IMR-90 (cell line): ENCODE measurements at regions not wholly inside any gene's neighbourhood (a gene's known extent, or its start where the extent isn't known, plus 50 kb on each side); places are given as distances from the start of the nearest gene placed in this dataset.

Source experiments
- ATAC-seq: fragments of 200-7000 bp; cut with Tn5 transposase; 2 replicates; pipeline ENCODE4 v1.9.1; 2020; ENCODE audit warnings: low read depth, mild to moderate bottlenecking, moderate library complexity
- BruUV-seq: library from RNA; stranded (reverse); fragments of 400-500 nt; replicated peaks from 2 replicates; lab custom pipeline; 2021; lab: Mats Ljungman, UMichigan
- CTCF ChIA-PET: fragments of 300-600 bp; formaldehyde crosslinking; extraction: SDS; loops from one replicate; lab custom pipeline; 2021; ENCODE audit warnings: antibody characterized with exemption; lab: Yijun Ruan, JAX
- POLR2A ChIA-PET: fragments of 300-600 bp; sonication (Branson Sonifier 250); formaldehyde crosslinking; loops from one replicate; lab custom pipeline; 2022; ENCODE audit warnings: antibody characterized with exemption; ENCODE audit not compliant: unreplicated experiment; lab: Charles Lee
- DNase-seq: peaks from one replicate; pipeline ENCODE4 v3.0.0; 2013
- H2AFZ ChIP-seq: replicated peaks from 2 replicates; pipeline ENCODE3; 2013; ENCODE audit warnings: low read length, mild to moderate bottlenecking; ENCODE audit not compliant: poor library complexity
- H2AK5ac ChIP-seq: 2 replicates; pipeline ENCODE4 v1.6.1; 2013; ENCODE audit warnings: low read depth, low read length, inconsistent platforms
- H2AK9ac ChIP-seq: replicated peaks from 2 replicates; pipeline ENCODE3; 2013; ENCODE audit warnings: mild to moderate bottlenecking, low read depth, low read length, moderate library complexity; ENCODE audit not compliant: poor library complexity
- H2BK120ac ChIP-seq: 2 replicates; pipeline ENCODE4 v1.6.1; 2013; ENCODE audit warnings: low read depth, low read length, inconsistent platforms
- H2BK15ac ChIP-seq: 3 replicates; pipeline ENCODE4 v1.6.1; 2013; ENCODE audit warnings: low read depth, low read length, inconsistent platforms
- H2BK20ac ChIP-seq: 2 replicates; pipeline ENCODE4 v1.6.1; 2013; ENCODE audit warnings: low read depth, mild to moderate bottlenecking, inconsistent platforms, low read length, moderate library complexity
- H2BK5ac ChIP-seq: 2 replicates; pipeline ENCODE4 v1.6.1; 2013; ENCODE audit warnings: mild to moderate bottlenecking, low read depth, low read length, inconsistent platforms; ENCODE audit not compliant: poor library complexity, severe bottlenecking
- H3K14ac ChIP-seq: replicated peaks from 2 replicates; pipeline ENCODE4 v1.6.1; 2013; ENCODE audit warnings: low read depth, low read length, inconsistent platforms
- H3K18ac ChIP-seq: 2 replicates; pipeline ENCODE4 v1.6.1; 2013; ENCODE audit warnings: low read depth, low read length, control low read depth
- H3K23ac ChIP-seq: 2 replicates; pipeline ENCODE4 v1.6.1; 2013; ENCODE audit warnings: low read depth, low read length, inconsistent platforms
- H3K27ac ChIP-seq: 2 replicates; pipeline ENCODE4 v1.5.1; 2013; ENCODE audit warnings: mild to moderate bottlenecking, control low read depth, low read length; ENCODE audit not compliant: insufficient read depth
- H3K27me3 ChIP-seq: 2 replicates; pipeline ENCODE4 v1.6.1; 2013; ENCODE audit warnings: low read length; ENCODE audit not compliant: control insufficient read depth, insufficient read depth
- H3K36me3 ChIP-seq: 2 replicates; pipeline ENCODE4 v1.6.1; 2013; ENCODE audit warnings: low read length, mixed read lengths; ENCODE audit not compliant: control insufficient read depth, insufficient read depth
- H3K4ac ChIP-seq: 2 replicates; pipeline ENCODE4 v1.6.1; 2013; ENCODE audit warnings: low read depth, low read length, inconsistent platforms
- H3K4me1 ChIP-seq: 2 replicates; pipeline ENCODE4 v1.6.1; 2013; ENCODE audit warnings: low read length, mixed read lengths; ENCODE audit not compliant: control insufficient read depth, insufficient read depth
- H3K4me2 ChIP-seq: 2 replicates; pipeline ENCODE4 v1.6.1; 2013; ENCODE audit warnings: low read depth, mild to moderate bottlenecking, control low read depth, low read length, moderate library complexity
- H3K4me3 ChIP-seq: 2 replicates; pipeline ENCODE4 v1.5.1; 2013; ENCODE audit warnings: low read depth, mild to moderate bottlenecking, control low read depth, low read length, moderate library complexity; ENCODE audit not compliant: insufficient read depth
- H3K56ac ChIP-seq: 2 replicates; pipeline ENCODE4 v1.6.1; 2013; ENCODE audit warnings: low read length, inconsistent platforms; ENCODE audit not compliant: insufficient read depth; ENCODE audit errors: extremely low read depth
- H3K79me1 ChIP-seq, 2 experiments: 2 replicates each; pipeline ENCODE4 v1.6.1; 2013; ENCODE audit warnings: low read length in 2 of 2, inconsistent platforms in 1 of 2, low read depth in 1 of 2
- H3K9ac ChIP-seq: 2 replicates; pipeline ENCODE4 v1.6.1; 2013; ENCODE audit warnings: low read depth, low read length, control low read depth
- H3K9me1 ChIP-seq: 2 replicates; pipeline ENCODE4 v1.6.1; 2013; ENCODE audit warnings: low read length, inconsistent platforms; ENCODE audit not compliant: insufficient read depth
- H3K9me3 ChIP-seq: 2 replicates; pipeline ENCODE4 v1.6.1; 2013; ENCODE audit warnings: low read length; ENCODE audit not compliant: control insufficient read depth, insufficient read depth
- H4K20me1 ChIP-seq: 2 replicates; pipeline ENCODE4 v1.6.1; 2013; ENCODE audit warnings: low read length, inconsistent platforms; ENCODE audit not compliant: insufficient read depth
- H4K5ac ChIP-seq: 2 replicates; pipeline ENCODE4 v1.6.1; 2013; ENCODE audit warnings: mild to moderate bottlenecking, low read depth, low read length, control low read depth
- H4K8ac ChIP-seq, 2 experiments: 2 replicates each; pipeline ENCODE4 v1.6.1; 2013; ENCODE audit warnings: low read depth in 2 of 2, low read length in 2 of 2, control low read depth in 1 of 2, inconsistent platforms in 1 of 2
- H4K91ac ChIP-seq: 2 replicates; pipeline ENCODE4 v1.6.1; 2013; ENCODE audit warnings: low read depth, low read length, inconsistent platforms; ENCODE audit not compliant: insufficient read depth
- BHLHE40 ChIP-seq: fragments of 150-350 bp; IDR thresholded peaks from 2 replicates; pipeline ENCODE4 v1.6.1; 2016; ENCODE audit warnings: mild to moderate bottlenecking, low read depth, low read length
- CEBPB ChIP-seq: IDR thresholded peaks from 2 replicates; pipeline ENCODE4 v1.6.1; 2012; ENCODE audit warnings: low read depth, low read length, improper control_type of control experiment
- MAFK ChIP-seq: IDR thresholded peaks from 2 replicates; pipeline ENCODE4 v1.6.1; 2012; ENCODE audit warnings: low read depth, low read length, improper control_type of control experiment
- MAZ ChIP-seq: IDR thresholded peaks from 2 replicates; pipeline ENCODE4 v1.6.1; 2012; ENCODE audit warnings: low read depth, mild to moderate bottlenecking, low read length, improper control_type of control experiment, moderate library complexity, borderline replicate concordance
- MXI1 ChIP-seq: IDR thresholded peaks from 2 replicates; pipeline ENCODE4 v1.6.1; 2012; ENCODE audit warnings: low read depth, mild to moderate bottlenecking, low read length, moderate library complexity, borderline replicate concordance
- NFE2L2 ChIP-seq: fragments of 150-350 bp; IDR thresholded peaks from 2 replicates; pipeline ENCODE4 v1.6.1; 2016; ENCODE audit warnings: low read depth, mild to moderate bottlenecking, low read length
- POLR2A ChIP-seq: IDR thresholded peaks from 2 replicates; pipeline ENCODE4 v1.6.1; 2012; ENCODE audit warnings: mild to moderate bottlenecking, low read depth, low read length
- RAD21 ChIP-seq: IDR thresholded peaks from 2 replicates; pipeline ENCODE4 v1.6.1; 2012; ENCODE audit warnings: low read length, improper control_type of control experiment
- RCOR1 ChIP-seq: IDR thresholded peaks from 2 replicates; pipeline ENCODE4 v1.6.1; 2012; ENCODE audit warnings: mild to moderate bottlenecking, low read length, improper control_type of control experiment; ENCODE audit not compliant: insufficient replicate concordance
- RFX5 ChIP-seq: IDR thresholded peaks from 2 replicates; pipeline ENCODE4 v1.8.0; 2012; ENCODE audit warnings: low read depth, mild to moderate bottlenecking, low read length, moderate library complexity
- SMC3 ChIP-seq: fragments of 150-350 bp; IDR thresholded peaks from 2 replicates; pipeline ENCODE4 v1.6.1; 2016; ENCODE audit warnings: low read depth, mild to moderate bottlenecking, antibody characterized with exemption, low read length, moderate library complexity
- WGBS, 2 experiments: methylation state at CpG; one replicate each; pipeline versions ENCODE4 v1.1.5 to v1.1.7; 2013; ENCODE audit warnings: missing lambda C conversion rate in 2 of 2; ENCODE audit not compliant: insufficient read length in 1 of 2; ENCODE audit errors: extremely low coverage in 2 of 2; 5-methylcytosine and 5-hydroxymethylcytosine counted together
- dilution Hi-C: fragments of 300-500 bp; cut with HindIII; formaldehyde crosslinking; loops from one replicate; pipeline ENCODE4 v1.14.3; 2018; ENCODE audit warnings: low sequenced_read_pairs; ENCODE audit not compliant: unreplicated experiment
- in situ Hi-C: fragments of 300-500 bp; cut with MboI; formaldehyde crosslinking; loops from 3 replicates; pipeline ENCODE4 v1.14.3; 2019; ENCODE audit warnings: low sequenced_read_pairs, inconsistent platforms, mixed read lengths
- intact Hi-C: fragments of 100-400 bp; cut with micrococcal nuclease; formaldehyde crosslinking; loops from 2 replicates; pipeline ENCODE4 v1.10.0; 2022
- TF ChIP-seq, protein P1 (sequence below): fragments of 150-350 bp; IDR thresholded peaks from 2 replicates; pipeline ENCODE4 v1.6.1; 2016; ENCODE audit warnings: low read depth, mild to moderate bottlenecking, low read length, moderate library complexity, borderline replicate concordance
- TF ChIP-seq, protein P2 (sequence below): fragments of 150-350 bp; IDR thresholded peaks from 2 replicates; pipeline ENCODE4 v1.6.1; 2017; ENCODE audit warnings: mild to moderate bottlenecking, antibody characterized with exemption, low read length, low read depth

DNA sequence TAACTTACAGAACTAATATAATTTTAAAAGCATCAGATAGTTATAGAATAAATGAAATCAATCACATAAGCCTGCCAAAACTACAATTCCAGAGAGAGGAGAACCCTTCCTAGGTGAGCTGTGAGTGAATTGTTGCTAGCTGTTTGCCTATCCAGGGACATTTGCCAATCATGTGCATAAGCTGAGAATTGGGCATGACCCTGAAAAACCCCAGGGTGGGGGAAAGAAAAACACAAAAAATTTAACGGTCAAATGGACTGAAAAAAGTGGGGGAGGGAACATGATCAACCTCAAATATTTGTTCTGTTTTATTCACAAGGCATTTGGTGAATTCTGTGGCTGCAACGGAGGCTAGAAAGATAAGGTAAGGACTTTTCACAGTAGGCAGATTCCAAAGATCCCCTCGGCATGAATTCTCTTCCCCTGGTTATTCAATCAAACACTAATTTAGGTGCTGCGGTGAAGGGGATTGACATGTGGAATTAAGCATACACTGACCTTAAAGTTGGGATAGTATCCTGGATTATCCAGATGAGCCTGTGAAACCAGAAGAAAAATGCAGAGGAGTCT lies 203.9 kb upstream of the RGPD4 start:
- H3K14ac ChIP-seq = no peak overlapping the region
- no peak overlapping the region for H3K4me3 ChIP-seq
- no peaks in the 10 kb centered on the region for H4K20me1 ChIP-seq
- no CpG with 5 or more reads among the region's 4 CpGs for WGBS, 2 experiments
- dilution Hi-C loops = no loop called here
- no peak overlapping the region for H3K18ac ChIP-seq
- H4K5ac ChIP-seq = no peak overlapping the region
- BruUV-seq = no TSS peak
- POLR2A ChIA-PET = no interaction called here
- H2BK20ac ChIP-seq = no peak overlapping the region
- H3K4me2 ChIP-seq = no peak overlapping the region
- no peak overlapping the region for H2AFZ ChIP-seq
- no peaks in the 10 kb centered on the region for H3K4me1 ChIP-seq
- no peak overlapping the region for H3K23ac ChIP-seq
- H3K79me1 ChIP-seq = no peaks in the 10 kb centered on the region
- H2AK5ac ChIP-seq = no peak overlapping the region
- no peak overlapping the region for H3K56ac ChIP-seq
- H2BK5ac ChIP-seq = no peak overlapping the region
- in situ Hi-C loops = no loop called here
- no peak overlapping the region for H3K9ac ChIP-seq
- CTCF ChIA-PET = no interaction called here
- ATAC-seq (no peak), DNase-seq (no peak)
- no peaks in the 10 kb centered on the region for H3K27me3 ChIP-seq
- TF ChIP-seq POLR2A = no peak
- no peak for TF ChIP-seq RAD21
- no peak for TF ChIP-seq CEBPB
- TF ChIP-seq SMC3 = no peak
- no peak for TF ChIP-seq MAFK
- TF ChIP-seq, protein P1, sequence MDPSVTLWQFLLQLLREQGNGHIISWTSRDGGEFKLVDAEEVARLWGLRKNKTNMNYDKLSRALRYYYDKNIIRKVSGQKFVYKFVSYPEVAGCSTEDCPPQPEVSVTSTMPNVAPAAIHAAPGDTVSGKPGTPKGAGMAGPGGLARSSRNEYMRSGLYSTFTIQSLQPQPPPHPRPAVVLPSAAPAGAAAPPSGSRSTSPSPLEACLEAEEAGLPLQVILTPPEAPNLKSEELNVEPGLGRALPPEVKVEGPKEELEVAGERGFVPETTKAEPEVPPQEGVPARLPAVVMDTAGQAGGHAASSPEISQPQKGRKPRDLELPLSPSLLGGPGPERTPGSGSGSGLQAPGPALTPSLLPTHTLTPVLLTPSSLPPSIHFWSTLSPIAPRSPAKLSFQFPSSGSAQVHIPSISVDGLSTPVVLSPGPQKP = no peak
- no peak for TF ChIP-seq NFE2L2
- TF ChIP-seq BHLHE40 = no peak
- no peak for TF ChIP-seq MXI1
- no peak for TF ChIP-seq MAZ
- TF ChIP-seq, protein P2, sequence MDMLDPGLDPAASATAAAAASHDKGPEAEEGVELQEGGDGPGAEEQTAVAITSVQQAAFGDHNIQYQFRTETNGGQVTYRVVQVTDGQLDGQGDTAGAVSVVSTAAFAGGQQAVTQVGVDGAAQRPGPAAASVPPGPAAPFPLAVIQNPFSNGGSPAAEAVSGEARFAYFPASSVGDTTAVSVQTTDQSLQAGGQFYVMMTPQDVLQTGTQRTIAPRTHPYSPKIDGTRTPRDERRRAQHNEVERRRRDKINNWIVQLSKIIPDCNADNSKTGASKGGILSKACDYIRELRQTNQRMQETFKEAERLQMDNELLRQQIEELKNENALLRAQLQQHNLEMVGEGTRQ = no peak
- TF ChIP-seq RCOR1 = no peak
- TF ChIP-seq RFX5 = no peak
- no peak overlapping the region for H3K4ac ChIP-seq
- intact Hi-C loops = no loop called here
- H3K9me1 ChIP-seq = no peaks in the 10 kb centered on the region
- no peak overlapping the region for H4K91ac ChIP-seq
- H4K8ac ChIP-seq = no peak overlapping the region
- H2BK120ac ChIP-seq = no peak overlapping the region
- 0 out of 2 replicates have a peak, but pooled peaks cover 5% of the 10 kb centered on the region for H3K9me3 ChIP-seq
- no peak overlapping the region for H2AK9ac ChIP-seq
- no peak overlapping the region for H3K27ac ChIP-seq
- no peaks in the 10 kb centered on the region for H3K36me3 ChIP-seq
- no peak overlapping the region for H2BK15ac ChIP-seq
